Neural progenitor cell (in vitro differentiated cells): ENCODE measurements at regions not wholly inside any gene's neighbourhood (a gene's known extent, or its start where the extent isn't known, plus 50 kb on each side); places are given as distances from the start of the nearest gene placed in this dataset.

Experiments used
- DNase-seq: peaks from one replicate; pipeline ENCODE4 v3.0.0-alpha.2; 2016; ENCODE audit warnings: low spot score
- H2AFZ ChIP-seq: fragments of 200-600 bp; sonication (generic); replicated peaks from 2 replicates; pipeline ENCODE4 v1.6.1; 2016; ENCODE audit warnings: antibody characterized with exemption
- H3F3A ChIP-seq: fragments of 200-600 bp; sonication (generic); 2 replicates; pipeline ENCODE4 v1.6.1; 2016; ENCODE audit warnings: antibody characterized with exemption, low read depth
- H3K27ac ChIP-seq: fragments of 200-600 bp; sonication (generic); 2 replicates; pipeline ENCODE4 v1.5.1; 2016; ENCODE audit warnings: mild to moderate bottlenecking
- H3K27me3 ChIP-seq: fragments of 200-600 bp; sonication (generic); 2 replicates; pipeline ENCODE4 v1.6.1; 2016; ENCODE audit warnings: mild to moderate bottlenecking, moderate library complexity
- H3K36me3 ChIP-seq: fragments of 200-600 bp; sonication (generic); 2 replicates; pipeline ENCODE4 v1.5.1; 2016
- H3K4me1 ChIP-seq: fragments of 200-600 bp; sonication (generic); 2 replicates; pipeline ENCODE4 v1.6.1; 2016; ENCODE audit warnings: mixed run types
- H3K4me2 ChIP-seq: fragments of 200-600 bp; sonication (generic); 2 replicates; pipeline ENCODE4 v1.6.1; 2016
- H3K4me3 ChIP-seq: fragments of 200-600 bp; sonication (generic); 2 replicates; pipeline ENCODE4 v1.5.1; 2016
- H3K79me2 ChIP-seq: fragments of 200-600 bp; sonication (generic); 2 replicates; pipeline ENCODE4 v1.6.1; 2016; ENCODE audit warnings: low read depth
- H3K9ac ChIP-seq: fragments of 200-600 bp; sonication (generic); 2 replicates; pipeline ENCODE4 v1.6.1; 2016
- H3K9me3 ChIP-seq: fragments of 200-600 bp; sonication (generic); 2 replicates; pipeline ENCODE4 v1.5.1; 2016; ENCODE audit warnings: low read depth
- H4K20me1 ChIP-seq: fragments of 200-600 bp; sonication (generic); 2 replicates; pipeline ENCODE4 v1.6.1; 2016; ENCODE audit warnings: low read depth
- H3K27ac Mint-ChIP-seq: 3 replicates; pipeline ENCODE4 v1.8.0; 2021; ENCODE audit warnings: mixed read lengths
- H3K27me3 Mint-ChIP-seq: 2 replicates; pipeline ENCODE4 v1.8.0; 2022; ENCODE audit warnings: low read depth, mild to moderate bottlenecking, inconsistent platforms, moderate library complexity, mixed read lengths; ENCODE audit not compliant: insufficient read depth
- H3K36me3 Mint-ChIP-seq: 3 replicates; pipeline ENCODE4 v1.8.0; 2021; ENCODE audit warnings: mixed read lengths
- H3K4me1 Mint-ChIP-seq: 3 replicates; pipeline ENCODE4 v1.8.0; 2021; ENCODE audit warnings: mixed read lengths
- H3K4me3 Mint-ChIP-seq: 3 replicates; pipeline ENCODE4 v1.8.0; 2021; ENCODE audit warnings: mild to moderate bottlenecking, moderate library complexity, mixed read lengths
- H3K9me3 Mint-ChIP-seq: 3 replicates; pipeline ENCODE4 v1.8.0; 2020; ENCODE audit warnings: mixed read lengths
- CTCF ChIP-seq: fragments of 200-600 bp; sonication (generic); IDR thresholded peaks from 2 replicates; pipeline ENCODE4 v1.5.1; 2017; ENCODE audit warnings: antibody characterized with exemption, mild to moderate bottlenecking
- EZH2 ChIP-seq: fragments of 200-600 bp; sonication (generic); IDR thresholded peaks from 2 replicates; pipeline ENCODE4 v1.6.1; 2017; ENCODE audit warnings: antibody characterized with exemption, mild to moderate bottlenecking, moderate library complexity
- EZH2phosphoT487 ChIP-seq: fragments of 200-600 bp; sonication (generic); IDR thresholded peaks from 2 replicates; pipeline ENCODE4 v1.6.1; 2017; ENCODE audit warnings: antibody characterized with exemption

GRCh38 chr9:86410281-86410680 is 56.1 kb upstream of the TUT7 start:
- H3K4me3 ChIP-seq = no peak overlapping the region
- Mint-ChIP-seq H3K27ac (no peak overlapping the region), H3K27me3 (no peaks in the 10 kb centered on the region), H3K36me3 (no peaks in the 10 kb centered on the region), H3K9me3 (no peaks in the 10 kb centered on the region), H3K4me1 (peaks cover 17% of the 10 kb centered on the region), H3K4me3 (no peak overlapping the region)
- no peaks in the 10 kb centered on the region for H4K20me1 ChIP-seq
- no peak overlapping the region for H3K27ac ChIP-seq
- peaks cover 59% of the 10 kb centered on the region for H3K27me3 ChIP-seq
- no peaks in the 10 kb centered on the region for H3K9me3 ChIP-seq
- no peaks in the 10 kb centered on the region for H3F3A ChIP-seq
- no peaks in the 10 kb centered on the region for H3K36me3 ChIP-seq
- no peak for DNase-seq
- no peak overlapping the region for H3K9ac ChIP-seq
- H3K4me2 ChIP-seq = no peak overlapping the region
- no peak overlapping the region for H2AFZ ChIP-seq
- H3K79me2 ChIP-seq = no peaks in the 10 kb centered on the region
- H3K4me1 ChIP-seq = peaks cover 8% of the 10 kb centered on the region
- no peak for TF ChIP-seq CTCF
- no peak for TF ChIP-seq EZH2
- TF ChIP-seq EZH2phosphoT487 = no peak

GRCh38 chr9:86408121-86408520 is 53.9 kb upstream of the TUT7 start:
- Histone ChIP-seq H3K9me3 (no peaks in the 10 kb centered on the region), H3K27ac (no peak overlapping the region), H2AFZ (no peak overlapping the region), H3K4me3 (no peak overlapping the region), H3K27me3 (peaks cover 54% of the 10 kb centered on the region), H3K79me2 (no peaks in the 10 kb centered on the region), H3K4me2 (no peak overlapping the region), H3K36me3 (no peaks in the 10 kb centered on the region), H3F3A (no peaks in the 10 kb centered on the region), H4K20me1 (no peaks in the 10 kb centered on the region), H3K9ac (no peak overlapping the region), H3K4me1 (peaks cover 8% of the 10 kb centered on the region)
- no peak overlapping the region for H3K4me3 Mint-ChIP-seq
- no peak overlapping the region for H3K27ac Mint-ChIP-seq
- peaks cover 18% of the 10 kb centered on the region for H3K4me1 Mint-ChIP-seq
- DNase-seq = no peak
- H3K27me3 Mint-ChIP-seq = peaks cover 2% of the 10 kb centered on the region
- no peaks in the 10 kb centered on the region for H3K36me3 Mint-ChIP-seq
- no peak for TF ChIP-seq CTCF
- TF ChIP-seq EZH2phosphoT487 = no peak
- no peak for TF ChIP-seq EZH2
- H3K9me3 Mint-ChIP-seq = no peaks in the 10 kb centered on the region

GRCh38 chr9:86407022-86407421 is 52.8 kb upstream of the TUT7 start:
- Histone ChIP-seq H3K4me2 (no peak overlapping the region), H3K4me1 (peaks cover 8% of the 10 kb centered on the region), H3K27me3 (peaks cover 48% of the 10 kb centered on the region), H3K9ac (no peak overlapping the region), H3K36me3 (no peaks in the 10 kb centered on the region), H3F3A (no peaks in the 10 kb centered on the region), H4K20me1 (no peaks in the 10 kb centered on the region), H3K4me3 (no peak overlapping the region), H2AFZ (no peak overlapping the region), H3K27ac (no peak overlapping the region), H3K79me2 (no peaks in the 10 kb centered on the region), H3K9me3 (no peaks in the 10 kb centered on the region)
- Mint-ChIP-seq H3K36me3 (no peaks in the 10 kb centered on the region), H3K4me3 (no peak overlapping the region), H3K27me3 (peaks cover 7% of the 10 kb centered on the region), H3K4me1 (peaks cover 18% of the 10 kb centered on the region), H3K9me3 (no peaks in the 10 kb centered on the region), H3K27ac (no peak overlapping the region)
- TF ChIP-seq EZH2phosphoT487 = no peak
- TF ChIP-seq EZH2 = no peak
- no peak for TF ChIP-seq CTCF
- DNase-seq = no peak

- H3K27ac Mint-ChIP-seq = peak overlapping the region; percentile 10
- Histone ChIP-seq H3K79me2 (no peaks in the 10 kb centered on the region), H2AFZ (no peak overlapping the region), H3K36me3 (no peaks in the 10 kb centered on the region), H3K9ac (no peak overlapping the region), H4K20me1 (no peaks in the 10 kb centered on the region), H3K4me3 (no peak overlapping the region), H3K4me1 (peaks cover 8% of the 10 kb centered on the region), H3K9me3 (no peaks in the 10 kb centered on the region), H3K27ac (no peak overlapping the region), H3K4me2 (peak overlapping the region; percentile 24), H3F3A (no peaks in the 10 kb centered on the region), H3K27me3 (peaks cover 42% of the 10 kb centered on the region)
- peaks cover 8% of the 10 kb centered on the region for H3K27me3 Mint-ChIP-seq
- TF ChIP-seq EZH2 = no peak
- no peak for TF ChIP-seq EZH2phosphoT487
- TF ChIP-seq CTCF = no peak
- no peaks in the 10 kb centered on the region for H3K36me3 Mint-ChIP-seq
- no peak overlapping the region for H3K4me3 Mint-ChIP-seq
- DNase-seq = no peak
- peaks cover 18% of the 10 kb centered on the region for H3K4me1 Mint-ChIP-seq
- no peaks in the 10 kb centered on the region for H3K9me3 Mint-ChIP-seq
Measured at GRCh38 chr9:86406366-86406765, 52.2 kb upstream of the TUT7 start.
